Right hindlimb (tissue), 1 donor: ENCODE measurements at regions not wholly inside any gene's neighbourhood (a gene's known extent, or its start where the extent isn't known, plus 50 kb on each side); places are given as distances from the start of the nearest gene placed in this dataset.

ENCODE experiments used
- DNase-seq: peaks from one replicate; pipeline ENCODE4 v3.0.0-alpha.2; 2018

DNA sequence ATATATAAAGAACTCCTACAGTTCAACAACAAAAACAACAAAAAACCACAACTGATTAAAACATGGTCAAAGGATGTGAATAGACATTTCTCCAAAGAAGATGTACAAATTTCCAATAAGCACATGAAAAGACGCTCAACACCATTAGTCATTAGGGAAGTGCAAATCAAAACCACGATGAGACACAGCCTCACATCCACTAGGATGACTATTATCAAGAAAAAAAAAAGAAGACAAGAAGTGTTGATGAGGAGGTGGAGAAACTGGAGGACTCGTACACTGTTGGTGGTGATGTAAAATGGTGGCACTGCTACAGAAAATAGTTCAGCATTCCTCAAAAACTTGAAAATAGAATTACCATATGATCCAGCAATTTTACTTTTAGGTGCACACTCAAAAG lies 61.0 kb upstream of the SOX1 start:
- DNase-seq = no peak

DNA sequence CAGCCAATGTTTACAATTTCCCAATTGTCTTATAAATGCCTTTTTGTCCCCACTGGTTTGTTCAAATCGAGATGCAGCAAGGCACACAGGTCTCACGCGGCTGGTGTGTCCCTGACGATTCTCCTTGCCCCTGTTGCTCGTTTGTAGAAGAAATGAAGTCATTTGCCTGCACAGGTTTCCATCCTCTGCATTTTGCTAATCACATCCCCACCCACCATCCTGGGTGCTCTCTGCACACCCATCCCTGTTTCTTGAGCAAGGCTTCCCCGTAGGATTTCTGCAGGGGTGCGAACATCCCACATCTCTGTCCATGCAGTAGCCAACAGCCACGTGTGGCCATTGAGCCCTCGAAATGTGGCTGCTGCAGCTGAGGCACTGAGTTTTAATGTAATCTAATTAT lies 59.8 kb upstream of the SOX1 start:
- no peak for DNase-seq

DNA sequence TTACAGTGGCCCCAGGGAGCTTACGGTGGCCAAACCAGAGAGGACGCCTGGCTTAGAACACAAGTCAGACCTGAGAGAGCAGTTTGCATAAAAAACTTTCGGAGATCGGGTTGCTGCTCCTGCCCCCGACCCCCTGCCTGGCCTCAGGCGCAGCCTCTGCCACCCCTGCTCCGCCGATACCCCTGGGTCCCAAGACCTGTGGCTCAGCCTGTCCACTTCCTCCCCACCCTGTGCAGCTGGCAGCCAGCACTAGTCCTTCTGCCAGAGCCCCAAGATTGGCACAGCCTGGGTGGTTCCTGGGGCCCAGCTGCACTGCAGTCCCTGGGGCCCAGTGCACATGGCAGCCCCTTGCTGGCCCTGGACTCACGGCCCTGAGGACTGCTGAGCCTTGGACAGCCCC lies 56.2 kb upstream of the SOX1 start:
- DNase-seq = no peak

DNA sequence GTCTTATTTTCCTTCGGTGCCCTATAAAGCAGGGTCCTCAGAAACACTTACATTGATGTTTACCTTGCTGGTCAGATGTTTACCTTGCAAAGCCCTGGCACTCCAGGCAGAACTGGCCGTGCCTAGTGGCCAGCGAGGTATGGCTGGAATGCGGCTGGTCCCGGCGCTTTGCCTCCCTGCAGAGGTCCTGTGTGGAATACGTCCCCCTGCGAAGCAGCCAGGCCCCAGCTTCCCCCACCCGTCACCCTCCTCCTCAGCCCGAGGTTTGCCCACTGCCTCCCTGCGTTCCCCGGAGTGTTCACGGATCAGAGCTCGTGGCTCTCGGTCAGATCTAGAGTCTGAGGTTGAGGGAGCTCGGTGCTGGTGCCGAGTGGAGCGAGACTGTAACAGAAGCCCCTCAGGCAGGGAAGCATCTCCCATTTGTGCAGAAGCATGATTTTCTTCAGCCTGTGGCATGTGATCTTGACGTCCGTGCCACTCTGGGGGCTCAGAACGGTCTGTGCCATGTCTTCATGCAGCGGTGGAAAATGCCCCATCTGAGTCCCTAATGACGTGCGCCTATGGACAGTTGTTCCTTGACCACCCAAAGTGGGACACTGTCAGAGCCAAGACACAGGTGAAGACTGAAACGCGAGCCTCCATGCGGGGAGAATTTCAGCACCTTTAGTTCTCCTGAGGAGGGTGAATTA lies 54.8 kb upstream of the SOX1 start:
- no peak for DNase-seq

DNA sequence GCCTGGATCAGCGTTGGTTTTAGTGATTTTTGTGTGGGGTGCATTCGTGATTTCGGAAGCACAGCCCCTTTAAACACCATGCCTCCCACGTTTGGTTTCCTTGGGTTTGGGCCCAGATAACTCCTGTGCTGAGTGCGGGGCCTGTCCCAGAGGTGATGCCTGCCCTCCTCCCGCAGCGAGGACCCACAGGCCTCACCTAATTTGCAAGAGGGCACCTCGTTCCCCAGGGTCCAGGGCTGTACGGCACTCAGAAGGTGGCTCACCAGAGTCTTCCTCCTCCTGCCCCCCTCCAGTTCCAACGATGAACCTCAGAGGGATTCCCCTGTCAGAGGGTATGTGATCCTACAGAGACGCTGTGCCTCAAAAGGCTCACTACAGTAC lies 54.3 kb upstream of the SOX1 start:
- no peak for DNase-seq

DNA sequence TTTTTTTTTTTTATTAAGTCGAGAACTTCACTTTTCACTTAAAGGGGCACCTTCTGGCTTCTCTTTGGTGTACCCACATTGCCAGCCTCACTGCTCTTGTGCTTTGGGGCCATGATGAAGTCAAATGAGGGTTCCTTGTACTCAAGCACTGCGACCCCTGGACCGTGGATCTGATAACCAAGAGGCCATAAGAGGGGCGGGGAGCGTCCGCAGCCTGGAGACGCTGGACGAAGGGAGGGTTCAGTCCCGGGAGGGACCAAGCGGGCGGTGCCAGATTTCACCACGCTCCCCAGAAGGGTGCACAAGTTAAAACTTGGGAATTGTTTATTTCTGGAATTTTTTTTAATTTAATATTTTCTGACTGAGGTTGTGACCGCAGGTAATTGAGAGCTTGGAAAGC lies 53.3 kb upstream of the SOX1 start:
- no peak for DNase-seq

DNA sequence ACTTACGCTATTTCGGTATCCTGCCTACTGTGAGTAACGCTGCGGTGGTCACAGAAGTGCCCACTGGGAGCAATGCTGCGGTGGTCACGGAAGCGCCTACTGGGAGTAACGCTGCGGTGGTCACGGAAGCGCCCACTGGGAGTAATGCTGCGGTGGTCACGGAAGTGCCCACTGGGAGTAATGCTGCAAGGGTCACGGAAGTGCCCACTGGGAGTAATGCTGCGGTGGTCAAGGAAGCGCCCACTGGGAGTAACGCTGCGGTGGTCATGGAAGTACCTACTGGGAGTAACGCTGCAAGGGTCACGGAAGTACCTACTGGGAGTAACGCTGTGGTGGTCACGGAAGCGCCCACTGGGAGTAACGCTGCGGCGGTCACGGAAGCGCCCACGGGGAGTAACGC lies 52.1 kb upstream of the SOX1 start:
- DNase-seq = no peak
